ENCODE measurements at regions not wholly inside any gene's neighbourhood (a gene's known extent, or its start where the extent isn't known, plus 50 kb on each side); places are given as distances from the start of the nearest gene placed in this dataset.

DNA sequence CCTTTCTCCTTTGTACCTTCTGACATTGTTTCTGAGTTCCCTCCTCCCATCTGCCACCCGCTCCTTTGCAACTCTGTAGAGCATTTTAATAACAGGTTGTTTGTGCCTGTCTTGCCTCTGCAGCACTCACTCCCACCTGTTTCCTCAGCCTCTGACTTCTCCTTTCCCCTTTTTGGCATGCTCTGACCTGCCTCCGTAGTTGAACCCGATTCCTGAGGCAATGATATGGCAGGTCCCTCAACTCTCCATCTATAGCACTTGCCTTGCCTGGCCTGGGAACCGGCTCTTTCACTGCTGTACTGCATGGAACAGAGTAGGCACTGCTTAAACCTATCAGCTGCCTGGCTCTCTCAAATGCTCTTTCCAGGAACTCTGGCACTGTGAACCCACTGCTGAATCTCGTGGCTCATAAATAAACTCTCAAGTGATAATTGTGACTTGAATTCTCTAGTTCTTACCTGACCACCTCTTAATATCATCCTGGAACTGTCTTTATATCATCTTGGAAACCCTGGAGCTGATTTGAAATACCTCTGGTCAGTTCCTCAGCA, 50.3 kb downstream of the UTRN start:
- no peak for DNase-seq (ENCODE audit: low read depth)

DNA sequence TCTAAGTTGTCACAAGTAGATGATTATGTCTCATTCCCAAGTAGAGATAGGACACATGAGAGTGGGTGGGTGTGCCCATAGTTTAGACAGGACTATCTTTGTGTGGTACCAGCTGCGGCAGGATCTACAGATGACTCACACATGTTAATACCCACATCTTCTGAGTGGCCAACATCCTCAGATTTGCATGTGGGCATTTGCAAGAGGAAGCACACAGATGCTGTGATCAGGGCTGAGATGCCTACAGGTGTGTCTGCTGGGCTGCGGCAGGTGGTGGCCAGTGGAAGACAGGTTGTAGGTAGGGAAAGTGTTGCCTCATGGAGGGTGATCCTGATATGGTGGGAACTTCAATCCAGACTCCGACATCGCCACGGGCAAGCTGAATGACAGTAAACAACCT, 50.8 kb downstream of the UTRN start:
- DNase-seq (ENCODE audit: low read depth), result no peak

DNA sequence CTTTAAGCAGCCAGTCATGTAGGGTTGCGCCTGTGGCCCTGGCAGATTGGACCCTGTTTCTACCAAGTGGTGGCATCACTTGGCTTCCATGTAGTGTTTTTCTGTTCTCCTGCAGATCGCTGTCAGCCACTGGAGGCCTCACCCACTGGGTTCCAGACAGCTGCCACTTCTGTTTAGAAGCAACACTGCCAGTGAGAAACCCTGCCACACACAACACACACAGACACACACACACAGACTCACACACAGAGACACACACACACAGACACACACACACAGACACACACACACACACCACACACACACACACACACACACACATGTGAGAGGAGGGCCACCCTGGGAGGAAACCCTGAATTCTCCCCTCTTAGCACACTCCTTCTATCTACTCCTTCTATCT, 51.8 kb downstream of the UTRN start:
- no peak for DNase-seq (ENCODE audit: low read depth)

DNA sequence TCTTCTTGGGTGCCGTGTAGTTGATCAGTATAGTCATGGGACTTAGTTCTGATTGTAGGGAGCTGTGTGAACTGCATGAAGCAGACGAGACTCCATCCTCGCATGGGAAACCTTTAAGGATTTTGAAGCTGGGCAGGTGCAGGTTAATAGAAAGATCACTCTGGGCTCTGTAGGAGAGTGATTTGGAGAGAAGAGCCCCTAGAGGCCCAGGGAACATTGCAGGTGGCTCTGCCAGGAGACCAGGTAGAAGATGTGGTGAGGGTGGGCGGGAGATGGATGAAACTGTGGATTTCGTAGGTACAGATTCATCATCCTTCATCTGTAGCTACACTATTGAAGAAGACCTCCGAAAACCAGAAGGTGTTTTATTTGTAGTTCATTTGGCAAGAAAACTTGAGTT, 53.3 kb downstream of the UTRN start:
- no peak for DNase-seq (ENCODE audit: low read depth)

DNA sequence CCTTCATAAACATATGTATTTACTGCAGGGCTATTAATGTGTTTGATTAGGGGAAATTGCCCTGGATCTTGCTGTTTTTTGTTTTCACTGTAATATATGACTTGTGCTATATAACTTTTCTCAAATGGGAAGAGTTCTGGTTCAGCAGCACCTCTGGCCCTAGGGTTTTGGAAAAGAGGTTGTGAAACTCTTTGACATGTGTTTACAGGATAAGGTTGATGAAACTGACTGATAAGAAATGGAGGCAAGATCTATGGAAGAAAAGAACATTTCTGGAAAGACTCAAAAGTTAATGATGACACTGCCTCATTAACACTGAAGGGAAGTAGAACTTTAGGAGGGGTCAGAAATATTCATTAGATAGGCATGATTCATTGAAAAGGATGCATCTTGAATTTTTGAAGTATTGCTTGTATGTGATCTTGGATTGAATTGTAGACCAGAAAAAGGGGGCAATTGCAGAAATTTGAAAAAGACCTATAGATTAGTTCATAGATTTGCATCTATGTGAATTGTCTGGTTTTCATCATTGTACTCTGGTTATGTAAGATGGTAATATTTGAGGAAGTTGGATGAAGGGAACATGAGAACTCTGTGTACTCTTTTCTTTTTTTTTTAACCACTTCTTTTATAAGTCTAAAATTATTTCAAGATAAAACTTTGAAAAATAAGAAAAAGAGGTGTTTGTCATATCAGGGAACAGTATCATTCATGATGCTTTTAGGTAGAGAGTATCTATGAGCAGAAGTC, 54.0 kb downstream of the UTRN start:
- DNase-seq (ENCODE audit: low read depth), result no peak

DNA sequence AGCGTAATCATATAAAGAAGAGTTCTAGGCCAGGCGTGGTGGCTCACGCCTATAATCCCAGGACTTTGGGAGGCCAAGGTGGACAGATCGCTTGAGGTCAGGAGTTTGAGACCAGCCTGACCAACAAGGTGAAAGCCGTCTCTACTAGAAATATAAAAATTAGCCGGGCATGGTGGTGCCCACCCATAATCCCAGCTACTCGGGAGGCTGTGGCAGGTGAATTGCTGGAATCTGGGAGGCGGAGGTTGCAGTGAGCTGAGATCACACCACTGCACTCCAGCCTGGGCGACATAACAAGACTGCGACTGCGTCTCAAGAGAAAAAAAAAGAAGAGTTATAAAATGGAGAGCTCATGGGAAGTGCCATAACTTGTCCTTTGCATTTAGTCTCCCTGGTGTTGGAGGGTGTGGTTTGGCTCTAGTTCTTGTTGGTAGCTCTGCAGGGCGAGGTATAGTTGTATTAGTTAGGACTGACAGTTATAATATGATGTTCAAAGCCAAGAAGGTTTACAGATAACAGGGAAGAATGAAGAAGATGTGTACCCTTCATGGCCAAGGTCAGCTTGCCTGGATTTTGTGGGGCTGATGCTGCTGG, 54.8 kb downstream of the UTRN start:
- no peak for DNase-seq (ENCODE audit: low read depth)

DNA sequence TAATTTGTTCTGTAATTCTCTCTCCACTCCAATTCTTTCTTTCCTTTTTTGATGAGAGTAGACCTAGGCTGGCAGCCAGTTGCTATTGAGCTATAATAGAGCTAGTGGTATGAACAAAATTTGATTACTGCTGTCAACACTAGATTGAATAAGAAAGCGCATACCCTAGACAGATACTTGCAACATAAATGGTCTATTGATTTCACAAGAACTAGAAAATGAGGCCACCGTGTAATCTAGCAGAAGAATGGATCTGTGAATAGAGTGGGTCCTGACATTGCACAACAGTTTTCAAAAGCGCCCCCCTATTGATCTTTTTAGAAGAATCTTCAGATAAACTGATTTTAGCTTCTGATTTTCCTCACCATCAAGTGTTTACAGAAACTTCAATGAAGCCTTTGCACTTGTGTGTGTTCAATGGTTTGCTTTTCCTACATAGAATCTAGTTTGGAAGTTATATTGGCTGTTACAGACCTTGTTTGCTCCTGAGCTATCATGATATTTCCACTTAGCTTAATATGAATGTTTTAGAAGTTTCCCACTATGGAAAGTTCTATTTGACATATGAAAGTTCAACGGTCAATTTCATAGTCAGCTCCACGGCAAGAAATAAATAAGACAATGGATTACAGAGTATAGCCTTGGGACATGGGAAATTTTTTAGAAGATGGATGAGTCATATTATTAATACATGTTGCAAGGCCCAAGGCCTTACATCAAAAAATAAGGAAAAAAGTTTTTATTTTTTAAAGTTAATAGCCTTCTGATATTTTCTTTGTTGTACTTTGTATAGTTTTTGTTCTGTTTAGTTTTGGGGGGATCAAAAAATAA, 55.6 kb downstream of the UTRN start:
- peak; percentile 73 for DNase-seq (ENCODE audit: low read depth)

DNA sequence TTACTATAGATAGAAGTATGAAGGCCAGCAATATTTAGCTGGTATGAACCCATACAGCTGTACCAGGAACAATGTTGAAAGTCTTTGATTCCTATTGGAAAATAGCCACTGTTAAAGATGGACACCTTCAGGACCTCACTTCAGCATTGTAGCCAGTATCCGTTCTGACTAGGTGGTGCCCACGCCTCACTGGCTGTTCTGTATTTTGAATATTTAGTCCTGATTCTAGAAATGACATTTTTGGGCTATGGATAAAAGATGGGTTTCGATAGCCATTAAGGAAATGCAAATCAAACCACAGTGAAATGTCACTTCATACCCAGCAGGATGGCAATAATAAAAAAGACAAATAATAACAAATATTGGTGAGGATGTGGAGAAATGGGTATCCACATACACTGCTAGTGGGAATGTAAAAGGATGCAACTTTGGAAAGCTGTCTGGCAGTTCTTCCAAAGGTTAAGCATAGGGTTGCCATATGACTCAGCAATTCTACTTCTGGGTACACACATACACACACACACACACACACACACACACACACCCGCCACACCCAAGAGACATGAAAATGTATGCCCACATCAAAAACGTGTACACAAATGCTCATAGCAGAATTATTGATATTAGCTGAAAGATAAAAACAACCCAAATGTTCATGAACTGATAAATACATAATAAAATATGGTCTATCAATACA, 56.8 kb downstream of the UTRN start:
- no peak for DNase-seq (ENCODE audit: low read depth)

DNA sequence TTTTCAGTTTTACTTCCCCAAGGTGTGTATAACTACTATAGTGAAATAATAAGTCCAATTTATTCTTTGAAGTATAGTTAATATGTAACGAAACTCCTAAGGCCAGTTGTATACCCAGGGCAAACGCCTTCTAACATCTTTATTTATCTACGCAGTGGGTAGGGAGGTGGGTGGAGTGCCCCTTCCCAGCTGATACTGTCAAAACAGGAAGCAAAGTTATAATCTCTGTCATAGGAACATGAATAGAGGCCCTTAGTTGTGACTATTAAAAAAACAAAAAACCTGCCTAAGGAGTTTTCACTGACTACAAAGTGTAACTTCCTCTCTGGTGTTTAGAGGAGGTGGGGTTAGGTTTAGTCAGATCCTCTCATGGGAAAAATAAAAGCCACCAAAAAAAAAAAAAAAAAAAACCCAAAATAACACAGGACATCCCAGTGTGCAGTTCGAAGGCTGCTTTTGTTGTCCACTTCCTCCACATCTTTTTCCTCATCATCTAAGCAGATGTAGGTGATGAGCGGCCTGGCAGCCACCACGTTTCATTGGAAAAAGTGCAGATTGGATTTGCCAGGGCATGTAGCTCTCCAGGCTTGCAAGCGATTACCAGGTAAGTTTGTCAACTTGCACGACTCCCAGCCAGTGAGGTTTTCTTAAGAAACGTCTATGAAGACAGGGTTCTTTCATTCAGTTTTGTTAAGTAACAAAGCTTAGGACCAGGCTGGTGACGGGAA, 58.7 kb downstream of the UTRN start:
- DNase-seq (ENCODE audit: low read depth), result no peak

DNA sequence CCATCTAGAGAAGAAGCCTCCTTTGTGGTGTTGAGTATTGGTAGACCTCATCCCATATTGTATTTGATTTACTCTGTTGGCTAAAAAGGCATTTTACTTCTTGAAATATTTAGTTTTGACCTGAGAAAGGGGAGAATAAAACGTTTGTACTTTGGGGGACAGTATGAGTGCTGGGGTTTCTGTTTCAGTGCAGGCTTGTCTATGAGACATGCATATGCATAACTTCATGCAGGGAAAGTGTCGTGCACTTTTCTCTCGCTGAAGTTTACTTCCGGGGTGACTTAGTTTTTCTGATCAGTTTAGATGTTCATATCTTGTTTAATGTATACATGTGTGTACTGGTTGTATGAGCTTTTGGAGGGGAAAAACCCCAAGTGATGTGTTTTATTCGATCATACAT, 59.5 kb downstream of the UTRN start:
- no peak for DNase-seq (ENCODE audit: low read depth)

DNA sequence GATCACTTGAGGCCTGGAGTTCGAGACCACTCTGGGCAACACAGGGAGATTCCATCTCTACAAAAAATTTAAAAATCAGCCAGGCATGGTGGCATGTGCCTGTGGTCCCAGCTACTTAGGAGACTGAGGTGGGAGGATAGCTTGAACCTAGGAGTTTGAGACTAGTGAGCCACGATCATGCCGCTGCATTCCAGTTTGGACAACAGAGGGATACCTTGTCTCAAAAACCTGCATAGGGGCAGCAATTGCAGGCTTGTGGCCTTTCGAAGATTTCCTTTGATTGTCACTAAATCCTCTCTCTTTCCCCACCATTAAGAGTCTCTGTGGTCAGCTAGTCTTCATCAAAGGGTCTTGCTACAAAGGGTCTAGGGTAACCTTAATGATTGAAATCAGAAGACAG, 60.3 kb downstream of the UTRN start:
- DNase-seq (ENCODE audit: low read depth), result no peak

DNA sequence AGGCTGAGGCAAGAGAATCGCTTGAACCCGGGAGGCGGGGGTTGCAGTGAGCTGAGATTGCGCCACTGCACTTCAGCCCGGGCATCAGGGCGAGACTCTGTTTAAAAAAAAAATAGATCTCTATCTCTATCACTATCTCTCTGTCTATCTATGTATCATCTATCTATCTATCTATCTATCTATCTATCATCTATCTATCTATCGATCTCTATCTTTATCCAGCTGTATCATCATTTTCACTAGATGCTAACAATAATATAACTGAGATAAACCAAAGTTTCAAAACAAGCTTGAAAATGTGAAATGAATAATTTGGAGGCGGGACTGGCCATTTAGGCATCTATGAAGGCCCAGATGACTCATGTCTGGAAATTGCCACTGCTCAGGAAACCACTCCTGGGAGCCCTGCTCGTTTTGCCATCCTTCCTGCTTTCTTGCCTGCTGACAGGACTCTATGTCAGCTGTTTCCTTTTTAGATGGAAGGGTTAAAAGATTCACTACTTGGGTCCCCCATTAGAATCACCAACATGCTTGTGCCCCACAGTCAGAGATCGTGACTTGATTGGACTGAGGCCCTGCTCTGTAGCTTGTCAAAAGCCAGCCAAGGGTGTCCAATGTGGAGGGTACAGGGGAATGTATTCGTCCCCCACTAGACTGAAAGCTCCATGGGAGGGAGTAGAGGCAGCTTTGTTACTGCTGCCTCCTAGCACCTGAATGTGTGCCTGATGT, 61.7 kb downstream of the UTRN start:
- DNase-seq (ENCODE audit: low read depth), result peak; percentile 83

DNA sequence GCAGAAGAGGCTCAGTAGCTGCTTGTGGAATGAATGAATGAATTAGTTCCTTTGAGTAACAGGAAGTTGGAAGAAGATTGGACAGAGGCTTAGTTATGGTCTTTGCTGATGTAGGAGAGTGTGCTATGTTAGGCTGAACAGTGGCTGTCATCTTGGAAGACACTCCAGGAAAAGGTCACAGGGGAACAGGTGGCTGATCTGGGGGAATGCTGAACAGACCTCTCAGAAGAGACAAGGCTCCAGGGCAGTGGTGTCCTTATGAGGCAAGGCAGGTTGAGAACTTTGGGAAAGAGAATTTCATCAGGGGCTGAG, 62.3 kb downstream of the UTRN start:
- DNase-seq (ENCODE audit: low read depth), result no peak

DNA sequence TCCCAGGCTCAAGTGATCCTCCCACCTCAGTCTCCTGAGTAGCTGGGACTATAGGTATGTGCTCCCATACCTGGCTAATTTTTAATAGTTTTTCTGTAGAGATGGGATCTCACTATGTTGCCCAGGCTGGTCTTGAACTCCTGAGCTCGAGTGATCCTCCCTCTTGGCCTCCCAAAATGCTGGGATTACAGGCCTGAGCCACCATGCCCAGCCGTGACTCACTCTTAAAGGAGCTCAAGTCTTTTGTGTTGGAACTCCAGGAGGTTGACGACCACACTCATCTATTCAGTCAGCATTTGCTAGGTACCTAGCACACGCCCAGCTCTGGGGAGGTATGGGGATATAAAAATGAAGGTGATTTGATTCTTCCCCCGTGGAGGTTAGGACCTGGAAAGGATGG, 62.8 kb downstream of the UTRN start:
- no peak for DNase-seq (ENCODE audit: low read depth)

DNA sequence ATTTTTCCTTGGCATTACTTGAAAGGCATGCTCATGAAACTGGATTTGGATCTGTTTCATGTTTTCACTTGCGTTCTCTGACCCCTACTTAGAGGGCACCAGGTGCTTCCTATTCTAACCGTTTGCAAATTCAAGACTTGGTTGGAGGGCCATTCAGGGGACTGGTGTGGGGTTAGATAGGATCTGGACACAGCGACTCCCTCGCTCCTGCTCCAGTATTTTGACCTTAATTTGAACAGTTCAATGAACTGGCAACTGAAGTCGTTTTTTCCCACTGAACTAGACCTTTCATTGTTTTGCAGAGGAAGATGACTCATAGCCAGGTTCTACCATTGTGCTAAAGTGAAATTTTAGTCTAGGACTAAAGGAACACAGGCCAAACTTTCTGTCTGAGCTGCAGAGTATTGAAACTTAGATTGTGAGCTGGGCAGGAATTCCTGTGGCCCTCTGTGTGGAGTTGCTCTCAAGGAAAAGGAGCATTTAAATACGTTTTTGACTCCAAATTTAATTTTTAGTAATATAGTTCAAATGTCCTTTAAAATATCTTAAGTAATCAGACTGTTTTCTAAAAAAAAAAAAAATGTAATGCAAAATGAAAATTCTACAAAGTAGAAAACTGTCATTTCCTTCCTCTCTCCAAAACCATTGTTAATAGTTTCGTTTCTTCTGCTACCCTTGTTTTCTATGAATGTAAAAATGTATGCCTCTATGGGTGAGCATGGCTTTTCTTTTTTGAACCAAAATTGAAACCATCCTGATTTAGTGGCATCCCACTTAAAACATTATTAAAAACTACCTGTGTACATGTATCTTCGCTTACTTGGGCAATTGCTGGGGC, 64.8 kb downstream of the UTRN start:
- DNase-seq (ENCODE audit: low read depth), result peak; percentile 74

DNA sequence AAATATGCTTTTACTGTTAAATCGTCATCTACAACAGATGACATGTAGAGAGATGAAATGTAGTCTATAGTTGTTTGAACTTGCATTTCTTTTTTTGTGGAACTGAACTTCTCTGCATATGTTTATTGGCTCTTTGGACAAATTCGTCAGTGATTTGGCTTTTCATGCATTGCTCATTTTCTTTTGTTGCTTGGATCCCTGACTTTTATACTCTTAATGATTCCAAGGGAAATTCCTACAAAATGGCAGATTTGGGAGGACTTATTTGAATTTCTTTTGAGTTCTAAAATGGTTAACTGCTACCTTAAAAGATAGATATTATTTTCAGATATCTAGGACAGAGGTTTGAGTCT, 65.4 kb downstream of the UTRN start:
- DNase-seq (ENCODE audit: low read depth), result no peak

DNA sequence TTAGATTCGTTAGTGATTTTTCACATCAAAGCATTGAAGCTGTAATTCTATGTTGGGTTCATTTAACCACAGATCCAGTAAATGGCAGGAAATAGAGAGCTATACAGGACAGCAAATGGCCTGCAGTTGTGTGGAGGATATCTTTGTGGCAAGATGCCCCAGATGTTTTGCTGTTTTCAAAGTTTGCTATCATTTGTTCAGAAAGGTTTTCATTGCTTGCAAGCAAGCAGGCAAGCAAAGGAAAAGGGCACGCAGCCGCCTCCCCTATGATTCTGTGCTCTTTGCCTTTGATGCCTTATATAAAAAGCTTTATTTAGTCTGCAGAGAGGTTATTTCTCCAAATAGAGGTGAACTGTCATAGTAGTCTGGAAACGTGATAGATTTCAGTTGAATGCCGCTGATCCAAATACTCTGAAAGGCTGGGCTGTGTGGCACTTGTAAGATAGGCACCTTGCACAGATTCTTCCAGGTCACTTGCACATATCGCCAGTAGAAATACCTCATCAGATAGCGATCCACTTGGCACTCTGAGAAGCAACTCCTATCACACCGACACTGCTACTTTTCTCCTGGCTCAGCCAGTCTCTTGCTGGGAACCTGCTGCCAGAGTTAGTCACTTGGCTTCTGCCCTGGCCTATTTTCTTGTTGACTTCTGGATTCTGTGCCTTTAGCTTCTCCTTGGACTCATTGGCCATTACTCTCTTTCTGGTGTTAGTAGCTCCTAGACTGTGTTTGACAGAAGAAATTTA, 66.4 kb downstream of the UTRN start:
- DNase-seq (ENCODE audit: low read depth), result no peak

DNA sequence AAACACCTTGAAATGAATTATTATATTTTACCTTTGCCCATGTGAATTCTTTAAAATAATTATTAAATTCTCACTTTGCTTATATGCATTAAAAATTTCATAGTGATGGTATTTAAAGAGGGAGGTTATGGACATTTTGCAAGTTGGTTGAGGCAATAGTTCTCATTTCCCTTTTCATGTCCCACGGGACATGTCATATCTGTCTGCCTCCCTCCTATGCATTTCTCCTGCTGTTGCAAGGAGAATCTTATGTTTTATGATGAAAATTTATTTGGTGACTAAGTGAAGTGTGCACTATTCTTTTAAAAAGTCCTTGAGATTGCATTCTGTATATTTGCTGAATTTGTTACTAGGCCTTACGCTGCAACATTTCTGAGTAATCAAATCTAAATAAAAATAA, 67.2 kb downstream of the UTRN start:
- DNase-seq (ENCODE audit: low read depth), result no peak

DNA sequence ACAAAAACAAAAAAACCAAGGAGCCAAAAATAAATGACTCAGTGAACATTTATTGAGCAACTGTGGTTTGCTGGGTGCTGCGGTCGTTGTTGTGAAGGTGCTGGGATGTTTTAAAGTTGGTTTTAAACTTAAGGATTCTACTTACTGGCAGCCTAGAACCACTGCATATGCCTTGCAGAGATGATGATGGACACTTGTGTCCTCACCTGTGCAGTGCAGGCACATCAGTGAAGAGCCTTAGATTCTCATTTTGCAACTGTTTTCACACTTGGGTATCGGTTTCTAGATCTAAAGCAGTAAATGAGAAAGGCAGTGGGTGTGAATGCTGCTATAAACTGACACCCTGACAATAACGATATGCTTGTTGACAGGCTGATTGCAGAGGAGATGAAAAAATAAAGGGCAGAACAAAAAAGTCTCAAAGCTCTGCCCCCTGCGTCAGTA, 68.8 kb downstream of the UTRN start:
- DNase-seq (ENCODE audit: low read depth), result no peak

DNA sequence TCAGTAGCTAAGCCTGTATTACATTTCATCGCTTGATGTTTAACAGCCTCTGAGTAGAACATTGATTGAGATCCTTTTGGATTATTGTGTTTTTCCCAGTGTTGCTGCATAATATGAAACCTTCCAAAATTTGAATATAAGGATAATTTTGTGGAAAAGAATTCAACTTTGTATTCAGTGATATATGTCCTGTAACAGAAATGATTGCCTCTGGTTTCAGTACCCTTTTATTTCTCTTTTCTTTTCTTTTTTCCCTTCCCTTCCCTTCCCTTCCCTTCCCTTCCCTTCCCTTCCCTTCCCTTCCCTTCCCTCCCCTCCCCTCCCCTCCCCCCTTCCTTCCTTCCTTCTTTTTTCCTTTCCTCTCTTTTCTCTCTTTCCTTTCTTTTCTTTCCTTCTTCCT, 74.6 kb downstream of the UTRN start:
- no peak for DNase-seq (ENCODE audit: low read depth)
